ENCODE measurements at regions not wholly inside any gene's neighbourhood (a gene's known extent, or its start where the extent isn't known, plus 50 kb on each side); places are given as distances from the start of the nearest gene placed in this dataset.

GRCh38 chr11:13103962-13104554 is 94.9 kb downstream of the RASSF10 start (continued):
- no peak for TF ChIP-seq EZH2 (IDR thresholded peaks at IDR 0.05; ENCODE audit: low read depth, low read length, severe bottlenecking)
- TF ChIP-seq E2F6 (IDR thresholded peaks at IDR 0.05): no peak
- no peak for TF ChIP-seq SIN3A (conservative IDR thresholded peaks at IDR 0.05 in 1 of 2, IDR thresholded peaks at IDR 0.05 in 1 of 2; ENCODE audit: low read depth in 1 of 2, low read length in 2 of 2)
